Endothelial cell (in vitro differentiated cells): ENCODE measurements at regions not wholly inside any gene's neighbourhood (a gene's known extent, or its start where the extent isn't known, plus 50 kb on each side); places are given as distances from the start of the nearest gene placed in this dataset.

Source experiments
- DNase-seq: peaks from one replicate; pipeline ENCODE4 v3.0.0; 2021; ENCODE audit warnings: low spot score
- H3K27ac Mint-ChIP-seq: one replicate; pipeline ENCODE4 v1.8.0; 2021; ENCODE audit warnings: mixed read lengths, inconsistent platforms; ENCODE audit not compliant: unreplicated experiment
- H3K27me3 Mint-ChIP-seq: one replicate; pipeline ENCODE4 v1.8.0; 2021; ENCODE audit warnings: mild to moderate bottlenecking, moderate library complexity, mixed read lengths, inconsistent platforms; ENCODE audit not compliant: unreplicated experiment
- H3K36me3 Mint-ChIP-seq: one replicate; pipeline ENCODE4 v1.8.0; 2021; ENCODE audit warnings: mild to moderate bottlenecking, low read depth, mixed read lengths, inconsistent platforms; ENCODE audit not compliant: unreplicated experiment
- H3K4me1 Mint-ChIP-seq: one replicate; pipeline ENCODE4 v1.8.0; 2021; ENCODE audit warnings: mild to moderate bottlenecking, mixed read lengths, inconsistent platforms; ENCODE audit not compliant: unreplicated experiment
- H3K4me3 Mint-ChIP-seq: one replicate; pipeline ENCODE4 v1.8.0; 2021; ENCODE audit warnings: mild to moderate bottlenecking, mixed read lengths, inconsistent platforms; ENCODE audit not compliant: unreplicated experiment
- H3K9me3 Mint-ChIP-seq: one replicate; pipeline ENCODE4 v1.8.0; 2021; ENCODE audit warnings: mixed read lengths, inconsistent platforms; ENCODE audit not compliant: unreplicated experiment
- CTCF ChIP-seq: fragments of 200-600 bp; sonication (generic); IDR thresholded peaks from one replicate; pipeline ENCODE4 v1.5.0; 2021; ENCODE audit warnings: antibody characterized with exemption; ENCODE audit not compliant: unreplicated experiment

DNA sequence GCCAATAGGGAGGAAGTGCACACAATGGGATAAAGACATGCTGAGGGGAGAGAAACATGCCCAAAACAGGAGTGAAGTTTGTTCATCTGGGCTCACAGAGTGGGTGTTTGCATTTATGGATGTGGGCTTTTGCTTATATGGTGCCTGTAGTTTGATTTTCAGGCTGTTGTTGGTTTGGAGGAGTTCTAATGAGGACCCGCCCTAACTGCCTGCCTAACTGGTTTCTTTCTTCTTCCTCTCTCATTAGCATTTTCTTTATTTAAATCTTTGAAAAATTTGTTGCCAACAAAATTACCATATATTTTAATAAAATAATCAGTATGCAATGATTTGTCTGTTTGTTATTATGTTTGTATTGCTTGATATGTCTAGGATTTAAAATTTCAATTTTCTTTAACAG is 1965.8 kb downstream of the C4orf33 start:
- no peak for DNase-seq
- Mint-ChIP-seq H3K9me3 (peaks cover 7% of the 10 kb centered on the region), H3K4me3 (no peak overlapping the region), H3K27ac (no peak overlapping the region), H3K27me3 (no peaks in the 10 kb centered on the region), H3K4me1 (no peaks in the 10 kb centered on the region), H3K36me3 (peaks cover 7% of the 10 kb centered on the region)
- TF ChIP-seq CTCF = no peak

DNA sequence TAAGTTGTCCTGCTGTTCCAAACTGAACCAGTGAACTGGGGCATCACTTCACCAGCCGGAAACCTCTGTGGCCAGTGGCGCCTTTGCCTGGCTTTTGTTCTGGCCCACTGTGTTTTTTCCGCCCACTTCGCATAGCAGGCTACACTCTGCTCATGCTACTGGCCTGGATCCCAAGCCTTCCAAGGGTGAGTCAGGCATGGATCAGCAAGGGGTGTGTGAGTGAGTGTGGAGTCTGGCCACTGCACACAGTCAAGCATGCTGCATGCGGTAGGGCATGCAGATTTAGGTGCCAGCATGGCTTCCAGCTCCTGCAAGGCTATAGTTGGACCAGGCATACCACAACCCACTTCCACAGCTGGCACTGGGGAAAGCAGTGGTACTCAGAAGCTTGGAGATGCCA is 1967.9 kb downstream of the C4orf33 start:
- no peak for TF ChIP-seq CTCF
- Mint-ChIP-seq H3K27ac (no peak overlapping the region), H3K27me3 (no peaks in the 10 kb centered on the region), H3K36me3 (peaks cover 7% of the 10 kb centered on the region), H3K4me3 (no peak overlapping the region), H3K9me3 (peaks cover 7% of the 10 kb centered on the region), H3K4me1 (no peaks in the 10 kb centered on the region)
- no peak for DNase-seq

GRCh38 chr4:131081069-131081468 is 1985.1 kb downstream of the C4orf33 start:
- no peaks in the 10 kb centered on the region for H3K36me3 Mint-ChIP-seq
- TF ChIP-seq CTCF = no peak
- no peaks in the 10 kb centered on the region for H3K4me1 Mint-ChIP-seq
- H3K9me3 Mint-ChIP-seq = no peaks in the 10 kb centered on the region
- no peak for DNase-seq
- H3K4me3 Mint-ChIP-seq = no peak overlapping the region
- no peaks in the 10 kb centered on the region for H3K27me3 Mint-ChIP-seq
- no peak overlapping the region for H3K27ac Mint-ChIP-seq

DNA sequence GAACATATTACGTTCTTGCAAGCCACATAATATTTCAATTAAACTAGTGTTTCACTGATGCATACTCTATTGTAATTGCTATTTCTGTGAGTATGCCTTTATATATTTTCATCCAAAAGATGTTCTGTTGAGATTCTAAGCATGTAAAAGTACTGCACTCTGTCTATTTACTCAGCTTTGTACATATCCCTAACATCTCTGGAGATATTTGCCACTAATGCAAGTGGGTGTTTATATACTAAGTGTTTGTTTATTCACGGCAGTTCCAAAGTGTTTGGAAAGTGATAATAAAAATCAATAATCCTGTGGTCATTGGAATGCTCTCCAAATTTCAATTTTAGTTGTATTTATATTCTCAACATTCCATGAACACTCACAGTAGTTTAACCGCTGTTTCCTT is 1989.0 kb downstream of the C4orf33 start:
- Mint-ChIP-seq H3K27ac (no peak overlapping the region), H3K9me3 (no peaks in the 10 kb centered on the region), H3K36me3 (no peaks in the 10 kb centered on the region), H3K27me3 (no peaks in the 10 kb centered on the region), H3K4me3 (no peak overlapping the region), H3K4me1 (no peaks in the 10 kb centered on the region)
- no peak for TF ChIP-seq CTCF
- DNase-seq = no peak

DNA sequence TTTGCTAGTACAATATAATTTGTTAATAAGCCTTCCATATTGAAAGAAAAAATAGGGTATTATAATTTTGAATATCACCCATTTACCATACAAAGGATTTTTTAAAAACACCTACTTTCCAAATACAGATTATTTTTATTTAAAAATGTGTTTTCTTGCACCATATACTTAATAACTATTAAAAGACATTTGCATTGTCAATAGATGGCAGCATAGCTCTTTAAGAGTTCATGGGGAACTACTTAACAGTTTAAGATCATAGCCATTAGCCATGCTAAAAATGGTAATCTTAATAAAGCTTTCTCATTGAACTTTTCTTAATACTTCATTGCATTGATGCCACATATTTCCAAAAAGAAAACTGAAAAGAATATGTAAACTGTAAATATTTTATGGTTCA is 1995.9 kb downstream of the C4orf33 start:
- no peak for DNase-seq
- H3K36me3 Mint-ChIP-seq = no peaks in the 10 kb centered on the region
- no peak overlapping the region for H3K4me3 Mint-ChIP-seq
- TF ChIP-seq CTCF = no peak
- no peak overlapping the region for H3K27ac Mint-ChIP-seq
- no peaks in the 10 kb centered on the region for H3K9me3 Mint-ChIP-seq
- no peaks in the 10 kb centered on the region for H3K27me3 Mint-ChIP-seq
- H3K4me1 Mint-ChIP-seq = no peaks in the 10 kb centered on the region
